Fibroblast of the aortic adventitia (primary cell): ENCODE measurements at regions not wholly inside any gene's neighbourhood (a gene's known extent, or its start where the extent isn't known, plus 50 kb on each side); places are given as distances from the start of the nearest gene placed in this dataset. TPM values are rescaled to one million over a fixed set of nuclear protein-coding genes. Genes with fewer than 3 reads are reported as not detected.

ENCODE experiments used
- DNase-seq: peaks from one replicate; pipeline ENCODE4 v3.0.0-alpha.2; 2010; ENCODE audit warnings: low read depth
- H3K4me3 ChIP-seq: 2 replicates; pipeline ENCODE4 v1.5.1; 2011; ENCODE audit warnings: low read depth, mild to moderate bottlenecking, control low read depth, low read length, moderate library complexity
- small RNA-seq: library from RNA; depleted of rRNA; stranded (forward); fragments of <200 nt; gene quantifications from one replicate; pipeline ENCODE3, GENCODE V24; 2012
- TF ChIP-seq, protein P1 (sequence below): IDR thresholded peaks from 2 replicates; pipeline ENCODE4 v1.5.1; 2011; ENCODE audit warnings: mild to moderate bottlenecking, low read length, control low read depth, inconsistent platforms; ENCODE audit not compliant: insufficient read depth

DNA sequence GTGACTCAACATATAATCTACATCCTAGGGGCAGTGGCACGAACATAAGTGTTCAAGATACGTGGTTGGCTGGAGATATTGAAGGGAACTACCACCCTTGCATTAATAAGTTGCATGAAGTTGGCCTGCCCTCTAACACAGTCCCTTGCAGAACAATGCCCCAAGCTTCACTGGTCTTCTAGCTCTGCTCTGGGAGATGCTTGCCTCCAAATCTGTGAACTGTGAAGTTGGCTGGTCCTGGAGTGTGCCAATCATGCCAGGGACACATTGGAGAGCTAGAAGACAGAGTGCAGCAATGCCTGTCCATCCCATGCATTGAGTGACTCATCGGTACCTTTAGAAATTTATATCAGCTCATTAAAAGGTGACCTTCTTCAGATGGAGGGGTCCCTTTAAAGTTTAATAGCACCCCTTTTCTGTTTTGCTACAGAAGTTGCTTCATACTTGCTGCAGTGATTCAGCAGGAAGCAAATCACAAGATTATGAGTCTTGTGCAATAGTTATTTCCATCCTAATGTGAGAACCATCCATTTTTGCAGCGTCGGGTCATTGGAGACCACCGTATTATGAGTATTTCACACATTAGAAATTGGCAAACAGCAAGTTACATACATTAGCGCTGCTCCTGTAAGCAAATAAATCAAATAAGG, 55.2 kb upstream of the KAZN start:
- TF ChIP-seq, protein P1, sequence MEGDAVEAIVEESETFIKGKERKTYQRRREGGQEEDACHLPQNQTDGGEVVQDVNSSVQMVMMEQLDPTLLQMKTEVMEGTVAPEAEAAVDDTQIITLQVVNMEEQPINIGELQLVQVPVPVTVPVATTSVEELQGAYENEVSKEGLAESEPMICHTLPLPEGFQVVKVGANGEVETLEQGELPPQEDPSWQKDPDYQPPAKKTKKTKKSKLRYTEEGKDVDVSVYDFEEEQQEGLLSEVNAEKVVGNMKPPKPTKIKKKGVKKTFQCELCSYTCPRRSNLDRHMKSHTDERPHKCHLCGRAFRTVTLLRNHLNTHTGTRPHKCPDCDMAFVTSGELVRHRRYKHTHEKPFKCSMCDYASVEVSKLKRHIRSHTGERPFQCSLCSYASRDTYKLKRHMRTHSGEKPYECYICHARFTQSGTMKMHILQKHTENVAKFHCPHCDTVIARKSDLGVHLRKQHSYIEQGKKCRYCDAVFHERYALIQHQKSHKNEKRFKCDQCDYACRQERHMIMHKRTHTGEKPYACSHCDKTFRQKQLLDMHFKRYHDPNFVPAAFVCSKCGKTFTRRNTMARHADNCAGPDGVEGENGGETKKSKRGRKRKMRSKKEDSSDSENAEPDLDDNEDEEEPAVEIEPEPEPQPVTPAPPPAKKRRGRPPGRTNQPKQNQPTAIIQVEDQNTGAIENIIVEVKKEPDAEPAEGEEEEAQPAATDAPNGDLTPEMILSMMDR: no peak
- DNase-seq: peak; percentile 70
- no peak overlapping the region for H3K4me3 ChIP-seq

DNA sequence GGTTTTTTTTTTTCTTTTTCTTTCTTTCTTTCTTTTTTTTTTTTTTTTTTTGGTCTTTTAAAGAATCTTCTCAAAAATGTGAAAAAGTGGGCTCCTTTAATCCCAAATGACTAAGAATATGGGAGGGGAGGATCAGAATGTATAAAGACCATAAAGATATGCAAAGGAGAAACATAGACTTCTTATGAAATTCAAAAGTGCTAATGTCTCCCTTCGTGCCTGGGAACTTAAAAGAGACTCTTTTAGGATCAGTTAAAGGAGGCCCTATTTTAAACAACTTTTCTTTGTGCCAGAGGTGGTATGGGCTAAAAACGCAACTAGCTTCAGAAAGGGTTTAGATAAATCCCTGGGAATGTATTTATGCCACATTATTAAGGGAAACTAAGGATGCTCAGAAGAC, 54.2 kb upstream of the KAZN start:
- TF ChIP-seq, protein P1: no peak
- no peak overlapping the region for H3K4me3 ChIP-seq
- no peak for DNase-seq

DNA sequence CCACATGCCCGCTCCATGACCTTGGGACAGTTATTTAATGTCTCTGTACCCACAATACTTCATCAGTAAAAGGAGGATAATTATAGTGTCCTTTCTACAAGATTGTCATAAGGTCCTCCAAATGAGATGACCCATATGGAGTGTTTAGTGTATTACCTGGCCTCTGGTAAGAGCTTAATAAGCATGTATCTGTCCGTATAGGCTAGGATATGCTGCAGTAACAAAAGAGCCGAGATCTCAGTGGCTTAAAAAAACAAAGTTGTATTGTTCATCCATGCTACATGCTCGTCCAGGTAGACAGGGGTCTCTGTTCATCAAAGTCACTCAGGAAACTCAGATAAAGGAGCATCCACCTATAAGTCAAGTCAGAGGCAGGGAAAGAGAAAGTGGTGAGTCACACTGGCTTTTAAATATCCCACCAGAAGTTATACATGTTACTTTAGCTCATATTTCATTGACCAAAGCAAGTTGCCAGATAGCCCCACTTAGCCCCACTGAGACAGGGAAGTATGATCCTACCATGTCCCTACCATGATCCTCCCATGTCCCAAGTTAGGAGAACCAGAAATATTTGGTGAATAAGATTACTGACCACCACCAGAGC, 53.0 kb upstream of the KAZN start:
- H3K4me3 ChIP-seq: no peak overlapping the region
- TF ChIP-seq, protein P1: no peak
- DNase-seq: no peak

DNA sequence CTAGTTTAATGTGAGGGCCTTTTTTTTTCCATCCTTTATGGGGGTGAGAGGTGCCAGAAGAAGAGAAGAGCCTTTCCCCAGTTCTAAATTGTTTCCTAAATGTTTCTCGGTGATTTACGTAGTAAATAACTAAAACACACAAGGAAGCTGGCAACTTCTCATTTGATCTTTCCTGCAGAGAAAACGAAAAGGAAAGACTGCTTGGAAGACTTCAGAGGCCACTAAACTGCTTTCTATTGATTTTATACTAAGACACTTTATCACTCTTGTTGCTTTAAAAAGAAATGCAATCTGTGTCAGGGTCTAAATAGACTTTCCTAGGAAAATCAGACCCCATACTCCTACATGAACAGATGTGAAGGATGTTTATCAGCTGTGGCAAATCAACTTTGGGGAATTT, 52.1 kb upstream of the KAZN start:
- H3K4me3 ChIP-seq: no peak overlapping the region
- no peak for DNase-seq
- TF ChIP-seq, protein P1: no peak

Small RNAs in the stretch of these regions (small RNA-seq; reads per million reads assigned to genes)
- gene RNU6-1265P: not detected
